WTC11 (cell line): ENCODE measurements at regions not wholly inside any gene's neighbourhood (a gene's known extent, or its start where the extent isn't known, plus 50 kb on each side); places are given as distances from the start of the nearest gene placed in this dataset.

Source experiments
- CTCF ChIP-seq: fragments of 200-600 bp; IDR thresholded peaks from 2 replicates; pipeline ENCODE4 v1.8.0; 2022; ENCODE audit warnings: antibody characterized with exemption
- ESRRA ChIP-seq: sonication (generic); formaldehyde crosslinking; IDR thresholded peaks from 2 replicates; pipeline ENCODE4 v1.8.1; 2022; ENCODE audit warnings: mild to moderate bottlenecking, missing genetic modification reagents, borderline replicate concordance
- NFYB ChIP-seq: sonication (generic); formaldehyde crosslinking; conservative IDR thresholded peaks from 2 replicates; pipeline ENCODE4 v1.8.0; 2022; ENCODE audit warnings: low read depth, missing genetic modification reagents
- SMAD3 ChIP-seq: sonication (generic); formaldehyde crosslinking; IDR thresholded peaks from 2 replicates; pipeline ENCODE4 v1.8.0; 2022; ENCODE audit warnings: missing genetic modification reagents, mild to moderate bottlenecking, borderline replicate concordance
- SOX15 ChIP-seq: fragments of 250-450 bp; sonication (Bioruptor Pico); IDR thresholded peaks from 2 replicates; pipeline ENCODE4 v1.9.0; 2021; ENCODE audit warnings: mild to moderate bottlenecking

DNA sequence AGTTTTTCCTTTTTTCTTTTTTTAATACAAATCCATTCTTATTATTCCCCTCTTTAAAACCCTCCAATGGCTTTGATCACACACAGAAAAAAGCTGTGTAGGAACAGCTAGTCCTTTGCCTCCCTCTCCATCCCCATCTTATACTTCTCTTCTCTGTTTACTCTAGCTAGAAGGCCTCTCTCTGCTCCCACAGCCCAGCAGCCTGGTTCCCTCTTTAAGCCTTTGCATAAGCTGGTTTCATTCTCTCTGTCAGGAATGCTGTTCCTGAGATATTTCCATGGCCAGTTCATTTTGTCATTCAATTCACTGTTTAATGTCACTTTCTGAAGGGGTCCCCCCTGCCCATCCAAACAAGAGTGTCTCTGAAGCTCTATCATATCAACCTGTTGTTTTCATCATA is 143.3 kb upstream of the ST6GALNAC5 start:
- TF ChIP-seq NFYB: no peak
- no peak for TF ChIP-seq SOX15 (CRISPR knock-in tag)
- TF ChIP-seq SMAD3 (CRISPR knock-in tag): no peak
- TF ChIP-seq CTCF: no peak
- no peak for TF ChIP-seq ESRRA (CRISPR knock-in tag)
